Peyer's patch (tissue), 4 donors: ENCODE measurements at regions not wholly inside any gene's neighbourhood (a gene's known extent, or its start where the extent isn't known, plus 50 kb on each side); places are given as distances from the start of the nearest gene placed in this dataset.

Experiments
- DNase-seq, 3 donors: peaks; one replicate each; pipeline ENCODE4 v3.0.0-alpha.2; 2017 to 2019
- H3K27ac ChIP-seq, 4 donors: fragments of 200-600 bp; sonication (generic); one replicate each; pipeline ENCODE4 v1.5.1; 2016 to 2019
- H3K27me3 ChIP-seq, 2 donors: fragments of 200-600 bp; sonication (generic); one replicate each; pipeline ENCODE4 v1.5.1; 2019
- H3K36me3 ChIP-seq, 3 donors: fragments of 200-600 bp; sonication (generic); one replicate each; pipeline ENCODE4 v1.5.1; 2016 to 2019
- H3K4me1 ChIP-seq, 4 donors: fragments of 200-600 bp; sonication (generic); one replicate each; pipeline ENCODE4 v1.5.1; 2016 to 2019
- H3K4me3 ChIP-seq, 4 donors: fragments of 200-600 bp; sonication (generic); 1 replicate in 3 of 4; 2 replicates in 1 of 4; pipeline ENCODE4 v1.5.1; 2016 to 2019; ENCODE audit warnings: mild to moderate bottlenecking in 1 of 4
- H3K9me3 ChIP-seq, 4 donors: fragments of 200-600 bp; sonication (generic); one replicate each; pipeline ENCODE4 v1.5.1; 2016 to 2019; ENCODE audit warnings: mild to moderate bottlenecking in 1 of 4
- POLR2A ChIP-seq, 2 donors: fragments of 450-650 bp; IDR thresholded peaks; one replicate each; pipeline ENCODE4 v1.5.1; 2017; ENCODE audit warnings: antibody characterized with exemption in 2 of 2, mild to moderate bottlenecking in 2 of 2, moderate library complexity in 2 of 2
- TF ChIP-seq, protein P1 (sequence below), 6 experiments: fragments of 450-650 bp in 4 of 6; fragments of 200-600 bp in 2 of 6; sonication (generic) in 1 of 6; IDR thresholded peaks; one replicate each; pipeline ENCODE4 v1.5.1; 2017 to 2019; ENCODE audit warnings: antibody characterized with exemption in 6 of 6, mild to moderate bottlenecking in 3 of 6, moderate library complexity in 1 of 6

DNA sequence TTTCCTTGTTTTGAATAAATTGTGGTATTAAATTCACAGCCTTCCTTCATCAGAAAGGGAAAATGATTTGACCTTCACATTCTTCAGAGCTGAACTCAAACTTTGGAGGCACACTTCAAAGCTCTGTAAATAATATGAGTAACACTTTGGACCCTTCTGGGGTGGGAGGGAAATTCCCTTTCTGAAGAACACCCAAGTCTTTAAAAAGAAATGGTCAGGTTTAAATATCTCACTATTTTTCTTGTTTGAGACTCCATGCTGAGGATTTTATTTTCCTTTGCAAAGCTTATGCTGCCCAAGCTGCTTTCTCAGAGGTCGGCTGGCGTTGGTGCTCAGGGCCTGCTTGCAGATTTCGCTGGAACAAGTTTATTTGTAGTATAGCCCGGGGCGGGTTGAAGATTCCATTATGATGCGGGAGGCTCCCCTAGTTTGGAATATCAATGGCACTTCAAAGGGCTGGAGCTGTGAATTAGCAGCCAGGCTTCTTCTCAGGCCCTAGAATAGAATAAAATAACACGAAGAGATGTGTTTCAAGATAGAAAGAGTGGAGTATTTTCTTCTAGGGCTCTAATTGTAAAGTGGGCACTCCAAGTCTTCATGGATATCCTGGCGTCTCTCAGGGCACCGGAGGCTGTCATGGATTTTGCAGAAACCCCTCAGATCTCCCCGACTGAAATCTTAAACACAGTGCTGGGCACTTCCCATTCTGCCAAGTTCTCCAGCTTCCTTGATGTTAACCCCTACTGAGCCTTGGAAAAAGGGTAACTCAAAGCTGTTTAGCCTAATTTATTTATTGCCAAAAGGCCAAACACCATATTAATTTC, 315.6 kb downstream of the GPAT3 start:
- TF ChIP-seq, protein P1, sequence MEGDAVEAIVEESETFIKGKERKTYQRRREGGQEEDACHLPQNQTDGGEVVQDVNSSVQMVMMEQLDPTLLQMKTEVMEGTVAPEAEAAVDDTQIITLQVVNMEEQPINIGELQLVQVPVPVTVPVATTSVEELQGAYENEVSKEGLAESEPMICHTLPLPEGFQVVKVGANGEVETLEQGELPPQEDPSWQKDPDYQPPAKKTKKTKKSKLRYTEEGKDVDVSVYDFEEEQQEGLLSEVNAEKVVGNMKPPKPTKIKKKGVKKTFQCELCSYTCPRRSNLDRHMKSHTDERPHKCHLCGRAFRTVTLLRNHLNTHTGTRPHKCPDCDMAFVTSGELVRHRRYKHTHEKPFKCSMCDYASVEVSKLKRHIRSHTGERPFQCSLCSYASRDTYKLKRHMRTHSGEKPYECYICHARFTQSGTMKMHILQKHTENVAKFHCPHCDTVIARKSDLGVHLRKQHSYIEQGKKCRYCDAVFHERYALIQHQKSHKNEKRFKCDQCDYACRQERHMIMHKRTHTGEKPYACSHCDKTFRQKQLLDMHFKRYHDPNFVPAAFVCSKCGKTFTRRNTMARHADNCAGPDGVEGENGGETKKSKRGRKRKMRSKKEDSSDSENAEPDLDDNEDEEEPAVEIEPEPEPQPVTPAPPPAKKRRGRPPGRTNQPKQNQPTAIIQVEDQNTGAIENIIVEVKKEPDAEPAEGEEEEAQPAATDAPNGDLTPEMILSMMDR (IDR thresholded peaks at IDR 0.05) = no peak
- no peak for TF ChIP-seq POLR2A (IDR thresholded peaks at IDR 0.05)
- Histone ChIP-seq H3K9me3 (no peaks in the 10 kb centered on the region), H3K4me1 (no peaks in the 10 kb centered on the region), H3K27me3 (no peaks in the 10 kb centered on the region), H3K27ac (no peak overlapping the region), H3K4me3 (no peak overlapping the region), H3K36me3 (no peaks in the 10 kb centered on the region)
- no peak for DNase-seq

DNA sequence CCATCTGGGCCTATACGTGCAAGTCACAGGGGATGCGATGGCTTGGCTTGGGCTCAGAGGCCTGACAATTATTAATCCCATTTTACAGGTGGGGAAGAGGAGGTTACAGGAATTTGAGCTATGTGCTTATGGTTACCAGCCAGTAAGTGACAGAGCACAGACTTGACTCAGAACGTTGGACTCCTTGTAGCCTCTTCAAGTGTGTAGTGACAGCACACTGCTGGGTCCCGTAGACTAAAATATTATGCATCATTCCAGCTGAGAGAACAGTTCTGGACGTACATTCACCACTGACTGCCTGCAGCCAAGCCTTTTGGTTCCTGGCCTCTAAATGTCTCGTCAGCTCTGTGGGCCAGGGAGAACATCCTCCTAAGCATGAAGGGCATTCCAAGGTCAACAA, 314.5 kb downstream of the GPAT3 start:
- DNase-seq = no peak
- Histone ChIP-seq H3K27ac (no peak overlapping the region), H3K9me3 (no peaks in the 10 kb centered on the region), H3K4me3 (no peak overlapping the region), H3K4me1 (no peaks in the 10 kb centered on the region), H3K27me3 (no peaks in the 10 kb centered on the region), H3K36me3 (no peaks in the 10 kb centered on the region)
- TF ChIP-seq, protein P1 (IDR thresholded peaks at IDR 0.05) = no peak
- TF ChIP-seq POLR2A (IDR thresholded peaks at IDR 0.05) = no peak

DNA sequence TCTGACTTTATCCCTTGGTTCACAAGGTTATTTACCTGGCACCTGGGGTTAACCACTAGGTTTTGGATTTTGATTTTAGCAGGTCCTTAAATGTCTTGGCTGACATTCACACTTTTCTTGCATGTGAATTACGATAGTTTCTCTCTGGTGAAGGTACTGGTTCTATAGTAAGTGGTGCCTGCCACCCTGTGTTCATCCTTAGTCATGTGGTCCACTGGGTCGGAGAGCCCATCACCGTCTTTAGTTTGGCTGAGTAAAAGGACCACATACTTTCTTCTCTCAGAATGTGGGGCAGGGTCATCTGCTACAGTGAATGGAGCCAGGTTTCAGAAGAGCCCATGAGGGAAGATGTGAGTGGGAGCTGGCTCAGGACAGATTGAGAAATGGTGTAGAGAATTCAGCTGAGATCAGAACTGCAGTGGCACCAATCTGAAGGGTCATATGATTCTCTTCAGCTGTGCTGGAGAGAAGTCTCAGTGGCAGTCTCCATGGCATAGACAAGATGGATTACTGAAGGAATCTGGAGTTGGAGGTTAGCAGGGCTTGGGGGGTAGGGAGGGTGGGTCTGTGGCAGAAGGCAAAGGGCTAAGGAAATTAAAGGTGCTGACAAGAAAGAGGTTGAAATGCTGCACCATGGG, 310.4 kb downstream of the GPAT3 start:
- TF ChIP-seq, protein P1 (IDR thresholded peaks at IDR 0.05) = no peak
- TF ChIP-seq POLR2A (IDR thresholded peaks at IDR 0.05) = no peak
- DNase-seq = no peak
- Histone ChIP-seq H3K9me3 (no peaks in the 10 kb centered on the region), H3K36me3 (no peaks in the 10 kb centered on the region), H3K27me3 (no peaks in the 10 kb centered on the region), H3K4me3 (no peak overlapping the region), H3K27ac (no peak overlapping the region), H3K4me1 (no peaks in the 10 kb centered on the region)

DNA sequence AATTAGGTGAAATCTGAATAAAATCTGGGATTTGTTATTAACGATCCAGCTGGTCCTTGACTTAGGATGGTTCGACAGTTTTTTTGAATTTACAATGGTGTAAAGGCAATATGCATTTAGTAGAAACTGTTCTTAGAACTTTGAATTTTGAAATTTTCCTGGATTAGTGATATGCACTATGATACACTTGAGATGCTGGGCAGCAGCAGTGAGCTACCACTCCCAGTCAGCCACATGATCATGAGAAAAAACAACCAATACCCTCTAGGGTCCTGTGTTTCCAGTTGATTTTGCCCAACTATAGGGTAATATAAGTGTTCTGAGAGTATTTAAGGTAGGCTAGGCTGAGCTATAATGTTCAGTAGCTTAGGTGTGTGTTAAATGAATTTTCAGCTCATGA, 303.7 kb downstream of the GPAT3 start:
- no peak for TF ChIP-seq POLR2A (IDR thresholded peaks at IDR 0.05)
- TF ChIP-seq, protein P1 (IDR thresholded peaks at IDR 0.05) = no peak
- Histone ChIP-seq H3K27ac (no peak overlapping the region), H3K27me3 (no peaks in the 10 kb centered on the region), H3K4me1 (no peaks in the 10 kb centered on the region), H3K36me3 (no peaks in the 10 kb centered on the region), H3K9me3 (no peaks in the 10 kb centered on the region), H3K4me3 (no peak overlapping the region)
- DNase-seq = no peak

DNA sequence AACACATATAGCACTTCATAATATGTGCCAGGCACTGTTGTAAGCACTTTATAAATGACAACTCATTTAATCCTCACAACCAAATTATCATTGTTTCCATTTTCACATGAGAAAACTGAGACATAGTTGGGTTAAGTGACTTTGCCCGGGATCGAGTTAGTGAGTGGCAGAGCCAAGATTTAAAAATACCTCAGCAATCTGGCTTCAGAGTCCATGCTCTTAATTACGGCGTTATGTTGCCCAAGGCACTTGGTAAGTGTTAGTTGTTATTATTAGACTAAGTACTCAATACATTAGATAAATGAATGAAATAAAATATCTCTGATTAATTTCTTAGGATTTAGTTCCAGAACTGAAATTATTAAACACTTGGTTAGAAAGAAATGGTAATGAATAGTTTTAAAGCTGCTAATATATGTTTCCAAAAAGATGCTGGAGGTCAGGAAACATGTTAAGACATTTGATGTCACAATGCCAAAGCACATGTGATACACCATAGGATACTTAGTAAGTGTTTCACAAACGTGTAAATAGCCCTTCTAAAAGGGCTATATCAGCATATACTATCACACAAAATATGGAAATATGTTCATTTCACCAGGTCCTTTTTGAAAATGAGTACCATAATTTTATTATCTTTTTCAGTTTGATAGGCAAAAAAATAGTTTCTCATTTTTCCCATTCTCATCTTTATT, 301.9 kb downstream of the GPAT3 start:
- H3K36me3 ChIP-seq = no peaks in the 10 kb centered on the region
- no peak for DNase-seq
- H3K27me3 ChIP-seq = no peaks in the 10 kb centered on the region
- no peaks in the 10 kb centered on the region for H3K4me1 ChIP-seq
- H3K4me3 ChIP-seq = no peak overlapping the region
- no peak for TF ChIP-seq POLR2A (IDR thresholded peaks at IDR 0.05)
- TF ChIP-seq, protein P1 (IDR thresholded peaks at IDR 0.05) = no peak
- no peak overlapping the region for H3K27ac ChIP-seq
- H3K9me3 ChIP-seq = no peaks in the 10 kb centered on the region
